ENCODE measurements at regions not wholly inside any gene's neighbourhood (a gene's known extent, or its start where the extent isn't known, plus 50 kb on each side); places are given as distances from the start of the nearest gene placed in this dataset.

DNA sequence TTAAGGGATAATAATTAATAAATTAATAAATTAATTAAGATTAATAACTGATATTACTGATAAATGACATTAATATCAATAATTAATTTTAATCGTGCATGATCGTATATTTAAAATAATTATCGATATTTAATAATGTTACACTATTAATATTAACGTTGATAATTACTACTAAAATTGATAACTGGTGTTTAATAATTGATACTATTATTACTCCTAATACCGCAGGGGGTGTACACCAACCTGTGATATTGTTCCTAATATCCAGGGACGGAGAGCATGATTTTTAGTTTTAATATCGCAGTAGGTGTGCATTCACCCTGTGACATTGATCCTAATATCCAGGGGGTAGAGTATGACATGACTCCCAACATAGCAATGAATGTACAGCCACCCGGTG lies 1930.8 kb downstream of the SUCLG1 start:
- H3K36me3 ChIP-seq (ENCODE audit: control insufficient read depth, insufficient read depth, low read length), result no peaks in the 10 kb centered on the region
- H3K27me3 ChIP-seq (replicated peaks; ENCODE audit: control insufficient read depth, insufficient read depth, low read length), result no peaks in the 10 kb centered on the region
- DNase-seq (ENCODE audit: extremely low read depth, insufficient read length), result no peak
- TF ChIP-seq CTCF (IDR thresholded peaks at IDR 0.05; ENCODE audit: insufficient read depth, low read length, poor library complexity, severe bottlenecking), result no peak
- H3K4me3 ChIP-seq (replicated peaks; ENCODE audit: low read depth, low read length), result no peak overlapping the region

DNA sequence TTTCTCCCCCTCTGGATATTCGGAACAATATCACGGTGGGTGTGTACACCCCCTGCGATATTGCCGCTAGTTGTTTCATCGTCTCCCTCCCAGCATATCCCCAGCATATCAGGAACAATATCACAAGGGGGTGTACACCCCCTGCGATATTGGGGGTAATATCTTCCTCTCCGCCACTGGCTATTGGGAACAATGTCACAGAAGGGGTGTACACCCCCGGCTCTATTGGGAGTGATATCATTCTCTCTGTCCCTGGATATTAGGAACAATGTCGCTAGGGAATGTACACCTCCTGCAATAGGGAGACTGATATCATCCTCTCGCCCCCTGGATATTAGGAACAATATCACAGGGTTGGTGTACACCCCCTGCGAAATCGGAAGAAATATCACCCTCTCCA lies 1932.0 kb downstream of the SUCLG1 start:
- H3K4me3 ChIP-seq (replicated peaks; ENCODE audit: low read depth, low read length), result no peak overlapping the region
- TF ChIP-seq CTCF (IDR thresholded peaks at IDR 0.05; ENCODE audit: insufficient read depth, low read length, poor library complexity, severe bottlenecking), result no peak
- DNase-seq (ENCODE audit: extremely low read depth, insufficient read length), result no peak
- no peaks in the 10 kb centered on the region for H3K27me3 ChIP-seq (replicated peaks; ENCODE audit: control insufficient read depth, insufficient read depth, low read length)
- H3K36me3 ChIP-seq (ENCODE audit: control insufficient read depth, insufficient read depth, low read length), result no peaks in the 10 kb centered on the region

DNA sequence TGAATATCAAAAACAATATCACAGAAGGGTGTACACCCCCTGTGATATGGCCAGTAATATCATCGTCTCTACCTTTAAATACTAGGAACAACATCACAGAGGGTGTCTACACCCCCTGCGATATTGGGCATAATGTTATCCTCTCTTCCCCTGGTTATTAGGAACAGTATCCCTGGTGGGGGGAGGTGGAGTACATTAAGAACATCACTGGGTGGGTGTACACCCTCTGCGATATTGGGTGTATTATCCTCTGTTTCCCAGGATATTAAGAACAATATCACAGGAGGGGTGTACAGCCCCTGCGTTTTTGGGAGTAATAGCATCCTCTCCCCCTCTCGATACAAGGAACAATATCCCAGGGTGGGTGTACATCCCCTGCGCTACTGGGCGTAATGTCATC lies 1932.8 kb downstream of the SUCLG1 start:
- DNase-seq (ENCODE audit: extremely low read depth, insufficient read length), result no peak
- Histone ChIP-seq H3K4me3 (replicated peaks; ENCODE audit: low read depth, low read length) (no peak overlapping the region), H3K27me3 (replicated peaks; ENCODE audit: control insufficient read depth, insufficient read depth, low read length) (no peaks in the 10 kb centered on the region), H3K36me3 (ENCODE audit: control insufficient read depth, insufficient read depth, low read length) (no peaks in the 10 kb centered on the region)
- no peak for TF ChIP-seq CTCF (IDR thresholded peaks at IDR 0.05; ENCODE audit: insufficient read depth, low read length, poor library complexity, severe bottlenecking)

DNA sequence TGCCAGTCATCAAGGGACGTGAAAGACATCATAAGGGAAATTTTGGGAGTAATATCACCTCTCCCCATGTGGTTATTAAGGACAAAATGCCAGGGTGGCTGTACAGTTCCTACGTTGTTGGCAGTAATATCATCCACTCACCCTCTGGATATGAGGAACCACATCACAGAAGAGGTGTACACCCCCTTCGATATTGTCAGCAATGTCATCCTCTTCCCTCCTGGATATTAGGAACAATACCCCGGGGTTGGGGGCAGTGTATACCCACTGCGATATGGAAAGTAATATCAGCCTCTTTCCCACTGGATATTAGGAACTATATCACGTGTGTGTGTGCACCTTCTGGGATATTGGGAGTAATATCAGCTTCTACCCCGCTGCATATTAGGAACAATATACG lies 1933.3 kb downstream of the SUCLG1 start:
- no peaks in the 10 kb centered on the region for H3K36me3 ChIP-seq (ENCODE audit: control insufficient read depth, insufficient read depth, low read length)
- DNase-seq (ENCODE audit: extremely low read depth, insufficient read length), result no peak
- H3K4me3 ChIP-seq (replicated peaks; ENCODE audit: low read depth, low read length), result no peak overlapping the region
- no peaks in the 10 kb centered on the region for H3K27me3 ChIP-seq (replicated peaks; ENCODE audit: control insufficient read depth, insufficient read depth, low read length)
- no peak for TF ChIP-seq CTCF (IDR thresholded peaks at IDR 0.05; ENCODE audit: insufficient read depth, low read length, poor library complexity, severe bottlenecking)

DNA sequence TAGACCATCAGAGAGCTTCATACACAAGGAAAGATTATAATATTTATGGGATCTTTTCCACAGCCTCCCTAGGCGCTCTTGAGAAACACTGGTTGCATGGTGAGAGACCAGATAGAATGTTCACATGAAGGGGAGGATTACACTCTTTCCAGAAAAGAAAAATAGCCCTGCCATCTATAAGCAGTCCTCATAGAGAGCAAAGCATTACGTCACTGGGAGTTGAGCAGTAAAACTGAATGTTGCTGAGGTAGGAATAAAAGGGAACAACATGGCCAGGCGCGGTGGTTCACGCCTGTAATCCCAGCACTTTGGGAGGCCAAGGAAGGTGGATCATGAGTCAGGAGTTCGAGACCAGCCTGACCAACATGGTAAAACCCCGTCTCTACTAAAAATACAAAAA lies 1934.3 kb downstream of the SUCLG1 start:
- no peak for TF ChIP-seq CTCF (IDR thresholded peaks at IDR 0.05; ENCODE audit: insufficient read depth, low read length, poor library complexity, severe bottlenecking)
- no peaks in the 10 kb centered on the region for H3K27me3 ChIP-seq (replicated peaks; ENCODE audit: control insufficient read depth, insufficient read depth, low read length)
- H3K4me3 ChIP-seq (replicated peaks; ENCODE audit: low read depth, low read length), result no peak overlapping the region
- DNase-seq (ENCODE audit: extremely low read depth, insufficient read length), result no peak
- no peaks in the 10 kb centered on the region for H3K36me3 ChIP-seq (ENCODE audit: control insufficient read depth, insufficient read depth, low read length)

DNA sequence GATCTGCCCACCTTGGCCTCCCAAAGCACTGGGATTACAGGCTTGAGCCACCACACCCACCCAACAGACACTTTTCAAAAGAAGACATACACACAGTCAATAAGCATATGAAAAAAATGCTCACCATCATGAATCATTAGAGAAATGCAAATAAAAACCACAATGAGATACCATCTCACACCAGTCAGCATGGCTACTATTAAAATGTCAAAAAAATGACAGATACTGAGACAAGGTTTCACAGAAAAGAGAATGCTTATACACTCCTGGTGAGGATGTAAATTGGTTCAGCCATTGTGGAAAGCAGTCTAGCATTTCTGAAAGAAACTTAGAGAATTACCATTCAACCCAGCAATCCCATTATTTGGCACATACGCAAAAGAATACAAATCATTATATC lies 1947.2 kb downstream of the SUCLG1 start:
- H3K36me3 ChIP-seq (ENCODE audit: control insufficient read depth, insufficient read depth, low read length), result no peaks in the 10 kb centered on the region
- TF ChIP-seq CTCF (IDR thresholded peaks at IDR 0.05; ENCODE audit: insufficient read depth, low read length, poor library complexity, severe bottlenecking), result no peak
- no peak for DNase-seq (ENCODE audit: extremely low read depth, insufficient read length)

More for the DNA sequence above, 1947.2 kb downstream of the SUCLG1 start:
- Histone ChIP-seq H3K27me3 (replicated peaks; ENCODE audit: control insufficient read depth, insufficient read depth, low read length) (no peaks in the 10 kb centered on the region), H3K4me3 (replicated peaks; ENCODE audit: low read depth, low read length) (no peak overlapping the region)
